Astrocyte of the spinal cord (primary cell): ENCODE measurements at regions not wholly inside any gene's neighbourhood (a gene's known extent, or its start where the extent isn't known, plus 50 kb on each side); places are given as distances from the start of the nearest gene placed in this dataset.

ENCODE experiments used
- DNase-seq: peaks from one replicate; pipeline ENCODE4 v3.0.0; 2011; ENCODE audit warnings: low read depth, low spot score
- H3K4me3 ChIP-seq: 2 replicates; pipeline ENCODE4 v1.5.1; 2011; ENCODE audit warnings: low read depth, mild to moderate bottlenecking, low read length, moderate library complexity
- in situ Hi-C: cut with HindIII; loops from 2 replicates; pipeline ENCODE4 v1.10.0; 2017; ENCODE audit warnings: low sequenced_read_pairs
- TF ChIP-seq, protein P1 (sequence below): IDR thresholded peaks from 2 replicates; pipeline ENCODE4 v1.5.1; 2012; ENCODE audit warnings: low read depth, mild to moderate bottlenecking, low read length, inconsistent platforms

GRCh38 chr18:61989138-61989537 is 96.3 kb upstream of the RNF152 start:
- DNase-seq: no peak
- H3K4me3 ChIP-seq: no peak overlapping the region
- in situ Hi-C loops: no loop called here
- TF ChIP-seq, protein P1, sequence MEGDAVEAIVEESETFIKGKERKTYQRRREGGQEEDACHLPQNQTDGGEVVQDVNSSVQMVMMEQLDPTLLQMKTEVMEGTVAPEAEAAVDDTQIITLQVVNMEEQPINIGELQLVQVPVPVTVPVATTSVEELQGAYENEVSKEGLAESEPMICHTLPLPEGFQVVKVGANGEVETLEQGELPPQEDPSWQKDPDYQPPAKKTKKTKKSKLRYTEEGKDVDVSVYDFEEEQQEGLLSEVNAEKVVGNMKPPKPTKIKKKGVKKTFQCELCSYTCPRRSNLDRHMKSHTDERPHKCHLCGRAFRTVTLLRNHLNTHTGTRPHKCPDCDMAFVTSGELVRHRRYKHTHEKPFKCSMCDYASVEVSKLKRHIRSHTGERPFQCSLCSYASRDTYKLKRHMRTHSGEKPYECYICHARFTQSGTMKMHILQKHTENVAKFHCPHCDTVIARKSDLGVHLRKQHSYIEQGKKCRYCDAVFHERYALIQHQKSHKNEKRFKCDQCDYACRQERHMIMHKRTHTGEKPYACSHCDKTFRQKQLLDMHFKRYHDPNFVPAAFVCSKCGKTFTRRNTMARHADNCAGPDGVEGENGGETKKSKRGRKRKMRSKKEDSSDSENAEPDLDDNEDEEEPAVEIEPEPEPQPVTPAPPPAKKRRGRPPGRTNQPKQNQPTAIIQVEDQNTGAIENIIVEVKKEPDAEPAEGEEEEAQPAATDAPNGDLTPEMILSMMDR: no peak

GRCh38 chr18:61988100-61988499 is 95.3 kb upstream of the RNF152 start:
- peak; percentile 33 for DNase-seq
- TF ChIP-seq, protein P1: no peak
- H3K4me3 ChIP-seq: no peak overlapping the region
- in situ Hi-C loops: no loop called here

GRCh38 chr18:61985681-61986080 is 92.9 kb upstream of the RNF152 start:
- DNase-seq: no peak
- in situ Hi-C loops: no loop called here
- TF ChIP-seq, protein P1: no peak

DNA sequence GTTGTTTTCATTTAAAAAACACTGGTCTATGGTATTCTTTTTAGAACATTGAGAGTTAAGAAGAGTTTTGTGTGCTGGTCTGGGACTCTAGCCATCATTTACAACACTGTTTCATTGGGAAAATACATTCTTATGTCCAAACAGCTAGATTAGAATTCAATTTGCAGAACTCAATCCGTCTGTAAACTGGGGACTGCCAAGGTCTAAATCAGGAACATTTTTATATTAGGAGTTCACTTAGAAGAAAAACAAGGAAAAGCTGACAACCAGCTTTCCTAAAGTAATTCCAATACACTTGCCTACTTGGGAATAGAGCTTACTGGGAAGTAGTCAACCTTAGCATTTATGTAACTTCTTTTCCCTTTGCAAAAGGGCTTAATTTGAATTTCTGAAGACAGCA is 91.5 kb upstream of the RNF152 start:
- TF ChIP-seq, protein P1: no peak
- no peak overlapping the region for H3K4me3 ChIP-seq
- DNase-seq: no peak
- in situ Hi-C loops: no loop called here

More at GRCh38 chr18:61985681-61986080, 92.9 kb upstream of the RNF152 start:
- no peak overlapping the region for H3K4me3 ChIP-seq

GRCh38 chr18:61982475-61982874 is 89.7 kb upstream of the RNF152 start:
- TF ChIP-seq, protein P1: no peak
- in situ Hi-C loops: no loop called here
- no peak for DNase-seq

GRCh38 chr18:61980355-61980754 is 87.5 kb upstream of the RNF152 start:
- no peak for DNase-seq
- in situ Hi-C loops: no loop called here
- TF ChIP-seq, protein P1: no peak
- H3K4me3 ChIP-seq: no peak overlapping the region

More at GRCh38 chr18:61982475-61982874, 89.7 kb upstream of the RNF152 start:
- no peak overlapping the region for H3K4me3 ChIP-seq
